Stomach smooth muscle (tissue), 2 donors: ENCODE measurements at regions not wholly inside any gene's neighbourhood (a gene's known extent, or its start where the extent isn't known, plus 50 kb on each side); places are given as distances from the start of the nearest gene placed in this dataset.
"Not testable (repeated sequence)": the region's sequence is repeated elsewhere in the genome, so short reads cannot be mapped to it uniquely, and the experiment has no call there.

Source experiments
- H3K27ac ChIP-seq: one replicate; pipeline ENCODE4 v1.7.0; 2013; ENCODE audit warnings: mild to moderate bottlenecking, low read length, inconsistent platforms
- H3K27me3 ChIP-seq, 2 donors: one replicate each; pipeline ENCODE4 v1.7.0; 2013; ENCODE audit warnings: low read length in 2 of 2; ENCODE audit not compliant: insufficient read depth in 2 of 2, control insufficient read depth in 1 of 2
- H3K36me3 ChIP-seq, 2 donors: one replicate each; pipeline ENCODE4 v1.7.0; 2013; ENCODE audit warnings: low read length in 2 of 2; ENCODE audit not compliant: control insufficient read depth in 2 of 2, insufficient read depth in 2 of 2
- H3K4me1 ChIP-seq: one replicate; pipeline ENCODE4 v1.7.0; 2013; ENCODE audit warnings: low read length; ENCODE audit not compliant: control insufficient read depth, insufficient read depth
- H3K4me3 ChIP-seq, 2 donors: one replicate each; pipeline ENCODE4 v1.7.0; 2013; ENCODE audit warnings: low read length in 2 of 2
- H3K9ac ChIP-seq, 2 donors: one replicate each; pipeline ENCODE4 v1.7.0; 2013; ENCODE audit warnings: low read length in 2 of 2, mild to moderate bottlenecking in 1 of 2
- H3K9me3 ChIP-seq, 2 donors: one replicate each; pipeline ENCODE4 v1.7.0; 2013; ENCODE audit warnings: low read length in 2 of 2; ENCODE audit not compliant: control insufficient read depth in 2 of 2
- donor health status: healthy.
- donor health status: Pancreatic carcinoma.

DNA sequence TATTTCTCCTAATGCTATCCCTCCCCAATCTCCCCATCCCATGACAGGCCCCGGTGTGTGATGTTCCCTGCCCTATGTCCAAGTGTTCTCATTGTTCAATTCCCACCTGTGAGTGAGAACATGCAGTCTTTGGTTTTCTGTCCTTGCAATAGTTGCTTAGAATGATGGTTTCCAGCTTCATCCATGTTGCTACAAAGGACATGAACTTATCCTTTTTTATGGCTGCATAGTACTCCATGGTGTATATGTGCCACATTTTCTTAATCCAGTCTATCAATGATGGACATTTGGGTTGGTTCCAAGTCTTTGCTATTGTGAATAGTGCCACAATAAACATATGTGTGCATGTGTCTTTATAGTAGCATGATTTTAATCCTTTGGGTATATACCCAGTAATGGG lies 51.3 kb upstream of the RIOK2 start:
- not testable (repeated sequence) for H3K36me3 ChIP-seq, H3K9me3 ChIP-seq, H3K27ac ChIP-seq, H3K27me3 ChIP-seq, H3K4me1 ChIP-seq, H3K9ac ChIP-seq, H3K4me3 ChIP-seq

DNA sequence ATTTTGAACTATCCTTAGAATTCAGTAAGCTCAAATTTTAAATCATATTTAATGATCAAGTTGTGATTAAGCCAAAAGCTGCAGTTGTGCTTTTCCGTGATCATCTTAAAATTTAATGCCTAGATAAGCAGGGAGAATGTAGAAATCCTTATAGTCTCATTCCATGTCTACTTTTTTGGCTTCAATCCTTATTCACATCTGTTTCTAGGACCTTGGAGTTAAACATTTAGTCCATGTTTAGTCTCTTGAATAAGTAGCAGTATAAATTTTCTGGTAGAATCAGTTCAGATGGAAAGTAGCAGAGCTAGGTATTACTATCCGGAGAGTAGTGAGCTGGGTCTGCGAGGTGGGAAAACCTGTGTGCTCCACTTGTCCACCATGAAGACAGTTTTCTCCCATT lies 59.3 kb upstream of the RIOK2 start:
- Histone ChIP-seq H3K9me3 (no peaks in the 10 kb centered on the region), H3K4me1 (no peaks in the 10 kb centered on the region), H3K9ac (no peak overlapping the region), H3K36me3 (no peaks in the 10 kb centered on the region), H3K27me3 (no peaks in the 10 kb centered on the region), H3K27ac (no peak overlapping the region), H3K4me3 (no peak overlapping the region)

DNA sequence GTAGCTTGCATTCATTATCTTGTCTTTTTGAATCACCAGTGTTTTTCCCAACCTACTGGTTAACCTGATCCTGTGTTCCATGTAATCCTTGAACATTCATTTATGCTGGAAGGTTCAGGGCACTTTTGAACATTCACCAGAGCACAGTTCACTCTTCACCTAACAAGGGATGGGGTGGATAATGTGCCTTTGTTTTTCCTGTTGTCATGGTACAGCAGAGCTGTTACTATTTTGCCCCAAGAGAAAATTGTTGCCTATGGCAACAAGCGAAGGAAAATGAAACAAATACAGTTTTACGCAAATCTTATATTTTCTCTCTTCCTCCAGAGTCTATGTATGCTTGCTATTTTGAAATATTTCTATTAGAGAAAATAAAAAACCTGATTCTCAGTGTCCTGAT lies 60.3 kb upstream of the RIOK2 start:
- H3K27me3 ChIP-seq, result no peaks in the 10 kb centered on the region
- H3K9me3 ChIP-seq, result no peaks in the 10 kb centered on the region
- H3K9ac ChIP-seq, result no peak overlapping the region
- no peaks in the 10 kb centered on the region for H3K4me1 ChIP-seq
- H3K36me3 ChIP-seq, result no peaks in the 10 kb centered on the region
- H3K4me3 ChIP-seq, result peak overlapping the region; percentile 9 to 30
- H3K27ac ChIP-seq, result no peak overlapping the region

DNA sequence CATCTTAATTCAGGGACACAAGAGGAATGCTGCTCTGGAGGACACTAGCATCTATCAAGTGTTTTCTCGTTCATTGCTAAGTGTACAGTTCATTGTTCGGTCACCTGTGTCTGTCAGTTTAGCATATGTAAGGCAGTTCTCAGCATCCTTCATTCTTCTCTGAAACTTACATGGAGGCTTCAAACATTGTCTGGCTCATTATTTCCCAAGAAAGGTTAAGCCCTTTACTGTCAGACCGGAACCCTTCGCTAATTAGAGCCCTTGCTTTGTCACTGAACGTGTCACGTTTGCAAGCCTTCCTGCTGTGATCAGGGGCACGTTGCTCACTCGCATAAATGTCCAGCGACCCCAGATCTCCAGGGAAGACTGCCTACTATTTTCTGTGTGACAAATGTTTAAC lies 62.3 kb upstream of the RIOK2 start:
- Histone ChIP-seq H3K36me3 (no peaks in the 10 kb centered on the region), H3K9ac (no peak overlapping the region), H3K27me3 (no peaks in the 10 kb centered on the region), H3K9me3 (no peaks in the 10 kb centered on the region), H3K27ac (no peak overlapping the region), H3K4me3 (no peak overlapping the region), H3K4me1 (no peaks in the 10 kb centered on the region)

DNA sequence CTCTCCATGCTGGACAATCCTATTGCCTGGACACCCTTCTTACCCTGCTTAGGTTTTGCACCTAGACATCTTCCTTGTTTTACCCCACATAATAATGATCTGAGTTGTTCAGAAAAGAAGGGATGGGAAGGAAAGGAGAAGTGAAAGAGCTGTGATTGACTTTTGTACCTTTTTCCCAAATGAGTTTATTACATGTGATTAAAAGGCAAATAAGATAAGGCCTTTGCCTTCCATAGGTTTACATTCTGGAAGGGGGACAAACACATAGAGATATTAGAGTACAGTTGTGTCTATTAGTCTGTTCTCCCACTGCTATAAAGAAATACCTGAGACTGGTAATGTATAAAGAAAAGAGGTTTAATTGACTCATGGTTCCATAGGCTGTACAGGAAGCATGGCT lies 67.1 kb upstream of the RIOK2 start:
- Histone ChIP-seq H3K9ac (no peak overlapping the region), H3K9me3 (peaks cover 0 to 4% of the 10 kb centered on the region in 2 donors), H3K27me3 (no peaks in the 10 kb centered on the region), H3K4me3 (no peak overlapping the region), H3K4me1 (no peaks in the 10 kb centered on the region), H3K27ac (no peak overlapping the region), H3K36me3 (no peaks in the 10 kb centered on the region)

DNA sequence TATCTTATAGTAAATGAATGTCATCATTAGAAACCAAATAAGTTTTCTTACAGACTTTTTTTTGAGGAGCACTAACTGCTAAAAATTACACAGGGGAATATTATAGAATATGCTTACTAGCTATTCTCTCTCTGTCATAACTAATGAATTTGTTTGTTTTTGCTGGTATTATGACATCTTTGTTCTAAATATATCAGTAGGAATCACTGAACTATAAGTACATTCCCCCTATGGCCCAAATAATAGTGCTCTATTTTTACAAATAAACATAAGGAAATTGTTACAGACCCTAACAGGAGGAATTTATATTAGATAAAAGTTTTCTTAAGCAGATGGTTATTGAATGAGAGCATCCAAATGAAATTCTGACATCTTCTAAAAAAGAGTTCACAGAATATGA lies 83.0 kb upstream of the RIOK2 start:
- Histone ChIP-seq H3K27me3 (no peaks in the 10 kb centered on the region), H3K9ac (no peak overlapping the region), H3K4me3 (no peak overlapping the region), H3K27ac (no peak overlapping the region), H3K9me3 (no peaks in the 10 kb centered on the region), H3K4me1 (no peaks in the 10 kb centered on the region), H3K36me3 (no peaks in the 10 kb centered on the region)

GRCh38 chr5:97266576-97266975 lies 83.5 kb upstream of the RIOK2 start:
- Histone ChIP-seq H3K9ac (no peak overlapping the region), H3K27me3 (no peaks in the 10 kb centered on the region), H3K4me3 (no peak overlapping the region), H3K27ac (no peak overlapping the region), H3K36me3 (no peaks in the 10 kb centered on the region), H3K9me3 (no peaks in the 10 kb centered on the region), H3K4me1 (no peaks in the 10 kb centered on the region)

DNA sequence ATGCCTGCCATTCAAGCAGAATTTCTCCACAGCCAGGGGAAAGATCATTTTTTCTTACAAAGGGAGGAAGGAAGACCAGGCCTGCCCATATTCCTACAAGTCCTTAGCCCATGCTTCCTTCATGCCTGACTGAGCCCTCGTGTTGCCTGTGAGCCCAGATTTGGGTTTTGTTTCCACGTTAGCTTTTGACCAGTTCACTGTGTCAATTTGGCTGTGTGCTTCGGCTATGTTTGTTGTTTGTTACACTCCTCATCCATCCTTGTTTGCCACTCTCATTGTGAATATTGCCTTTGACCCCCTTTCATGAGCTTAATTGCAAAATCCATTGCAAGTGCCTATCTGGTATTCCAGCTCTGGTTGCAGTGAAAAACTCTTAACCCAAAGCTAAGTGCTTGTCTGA lies 84.7 kb upstream of the RIOK2 start:
- Histone ChIP-seq H3K27me3 (no peaks in the 10 kb centered on the region), H3K9me3 (no peaks in the 10 kb centered on the region), H3K36me3 (no peaks in the 10 kb centered on the region), H3K27ac (no peak overlapping the region), H3K4me1 (no peaks in the 10 kb centered on the region), H3K9ac (no peak overlapping the region), H3K4me3 (no peak overlapping the region)

DNA sequence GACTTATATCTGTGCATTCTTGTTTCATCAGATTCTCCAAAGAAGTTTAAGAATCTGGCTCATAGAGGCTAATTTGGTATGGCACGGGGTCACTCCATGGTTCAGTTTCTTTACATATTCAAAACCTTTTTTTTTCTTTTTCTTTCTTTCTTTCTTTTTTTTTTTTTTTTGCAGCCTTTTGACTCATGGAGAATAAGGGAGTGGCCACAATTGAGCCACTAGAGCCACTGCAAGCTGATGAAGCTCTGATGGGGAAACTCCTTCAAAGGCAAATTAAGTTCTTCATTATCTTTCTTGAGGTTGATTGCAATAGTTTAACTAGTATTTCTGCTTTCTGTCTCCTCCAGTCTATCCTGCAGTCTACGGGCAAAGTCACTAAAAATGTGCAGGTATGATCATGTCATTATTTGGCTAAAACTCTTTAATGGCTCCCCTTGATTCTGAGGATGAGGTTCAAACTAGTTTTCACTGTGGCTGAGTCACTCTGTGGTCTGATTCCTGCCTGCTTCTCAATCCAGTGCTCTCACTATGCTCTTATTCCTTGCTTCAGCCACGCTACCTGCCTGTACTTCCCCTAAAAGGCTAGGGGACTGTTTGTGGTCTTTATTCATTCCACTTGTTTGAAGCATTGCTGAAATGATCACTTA lies 93.5 kb upstream of the RIOK2 start:
- H3K36me3 ChIP-seq, result no peaks in the 10 kb centered on the region
- H3K4me3 ChIP-seq, result no peak overlapping the region
- H3K4me1 ChIP-seq, result no peaks in the 10 kb centered on the region
- no peaks in the 10 kb centered on the region for H3K9me3 ChIP-seq
- H3K9ac ChIP-seq, result no peak overlapping the region
- no peak overlapping the region for H3K27ac ChIP-seq
- no peaks in the 10 kb centered on the region for H3K27me3 ChIP-seq

GRCh38 chr5:97281257-97281656 lies 98.2 kb upstream of the RIOK2 start:
- H3K9ac ChIP-seq, result no peak overlapping the region
- H3K27me3 ChIP-seq, result no peaks in the 10 kb centered on the region
- H3K4me1 ChIP-seq, result no peaks in the 10 kb centered on the region
- peaks cover 0 to 3% of the 10 kb centered on the region in 2 donors for H3K9me3 ChIP-seq
- H3K4me3 ChIP-seq, result no peak overlapping the region
- no peaks in the 10 kb centered on the region for H3K36me3 ChIP-seq
- H3K27ac ChIP-seq, result no peak overlapping the region

DNA sequence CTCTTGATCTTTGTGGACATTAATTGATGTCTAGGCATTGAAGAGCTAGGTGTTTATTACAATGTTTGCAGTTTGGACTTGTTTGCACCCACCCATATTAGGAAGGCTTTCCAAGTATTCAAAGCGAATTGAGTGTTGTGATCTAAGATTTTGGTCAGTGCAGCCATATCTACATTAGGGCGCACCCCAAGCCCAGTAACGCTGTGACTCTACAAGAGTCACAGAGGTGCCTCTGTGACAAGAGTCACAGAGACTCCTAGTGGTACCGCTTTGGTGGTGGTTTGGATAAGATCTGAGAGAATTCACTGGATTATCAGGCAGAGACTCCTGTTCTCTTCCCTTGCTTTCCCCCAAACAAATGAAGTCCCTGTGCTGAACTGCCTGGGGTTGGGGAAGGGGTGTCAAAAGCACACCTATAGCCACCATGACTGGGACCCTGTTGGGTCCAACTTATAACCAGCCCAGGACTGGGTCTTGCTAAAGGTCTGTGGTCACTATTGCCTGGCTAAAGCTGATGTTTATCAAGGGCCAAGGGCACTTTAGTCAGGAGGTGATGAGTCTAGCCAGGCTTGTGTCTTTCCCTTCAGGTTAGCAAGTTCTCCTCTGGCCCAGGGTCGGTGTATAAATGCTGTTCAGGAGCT lies 114.1 kb upstream of the RIOK2 start:
- no peak overlapping the region for H3K9ac ChIP-seq
- no peaks in the 10 kb centered on the region for H3K9me3 ChIP-seq
- H3K36me3 ChIP-seq, result no peaks in the 10 kb centered on the region
- no peaks in the 10 kb centered on the region for H3K4me1 ChIP-seq
- H3K4me3 ChIP-seq, result no peak overlapping the region
- H3K27me3 ChIP-seq, result no peaks in the 10 kb centered on the region
- no peak overlapping the region for H3K27ac ChIP-seq
